ENCODE measurements at regions not wholly inside any gene's neighbourhood (a gene's known extent, or its start where the extent isn't known, plus 50 kb on each side); places are given as distances from the start of the nearest gene placed in this dataset.

DNA sequence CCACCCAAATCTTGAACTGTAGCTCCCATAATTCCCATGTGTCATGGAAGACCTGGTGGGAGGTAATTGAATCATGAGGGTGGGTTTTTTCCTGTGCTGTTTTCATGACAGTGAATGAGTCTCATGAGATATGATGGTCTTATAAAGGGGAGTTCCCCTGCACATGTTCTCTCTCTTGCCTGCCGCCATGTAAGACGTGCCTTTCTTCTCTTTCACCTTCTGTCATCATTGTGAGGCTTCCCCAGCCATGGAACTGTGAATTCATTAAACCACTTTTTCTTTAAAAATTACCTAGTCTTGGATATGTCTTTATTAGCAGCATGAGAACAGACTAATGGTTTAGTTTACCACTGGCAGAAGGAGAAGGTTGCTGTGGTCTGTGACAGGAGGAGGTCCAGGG lies 111.5 kb upstream of the RAB18 start:
- TF ChIP-seq POLR2A (IDR thresholded peaks at IDR 0.05): no peak
- TF ChIP-seq, protein P1, sequence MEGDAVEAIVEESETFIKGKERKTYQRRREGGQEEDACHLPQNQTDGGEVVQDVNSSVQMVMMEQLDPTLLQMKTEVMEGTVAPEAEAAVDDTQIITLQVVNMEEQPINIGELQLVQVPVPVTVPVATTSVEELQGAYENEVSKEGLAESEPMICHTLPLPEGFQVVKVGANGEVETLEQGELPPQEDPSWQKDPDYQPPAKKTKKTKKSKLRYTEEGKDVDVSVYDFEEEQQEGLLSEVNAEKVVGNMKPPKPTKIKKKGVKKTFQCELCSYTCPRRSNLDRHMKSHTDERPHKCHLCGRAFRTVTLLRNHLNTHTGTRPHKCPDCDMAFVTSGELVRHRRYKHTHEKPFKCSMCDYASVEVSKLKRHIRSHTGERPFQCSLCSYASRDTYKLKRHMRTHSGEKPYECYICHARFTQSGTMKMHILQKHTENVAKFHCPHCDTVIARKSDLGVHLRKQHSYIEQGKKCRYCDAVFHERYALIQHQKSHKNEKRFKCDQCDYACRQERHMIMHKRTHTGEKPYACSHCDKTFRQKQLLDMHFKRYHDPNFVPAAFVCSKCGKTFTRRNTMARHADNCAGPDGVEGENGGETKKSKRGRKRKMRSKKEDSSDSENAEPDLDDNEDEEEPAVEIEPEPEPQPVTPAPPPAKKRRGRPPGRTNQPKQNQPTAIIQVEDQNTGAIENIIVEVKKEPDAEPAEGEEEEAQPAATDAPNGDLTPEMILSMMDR (IDR thresholded peaks at IDR 0.05): no peak
